Calu3 (cell line): ENCODE measurements at regions not wholly inside any gene's neighbourhood (a gene's known extent, or its start where the extent isn't known, plus 50 kb on each side); places are given as distances from the start of the nearest gene placed in this dataset.

Experiments used
- BruUV-seq: library from RNA; stranded (reverse); fragments of 400-500 nt; replicated peaks from 2 replicates; lab custom pipeline; 2021; lab: Mats Ljungman, UMichigan
- CTCF ChIA-PET: fragments of 300-600 bp; sonication (Branson Sonifier 250); formaldehyde crosslinking; loops from one replicate; lab custom pipeline; 2022; ENCODE audit warnings: antibody characterized with exemption; lab: Charles Lee
- DNase-seq: peaks from one replicate; pipeline ENCODE4 v3.0.0; 2022
- H3K27ac Mint-ChIP-seq: one replicate; pipeline ENCODE4 v1.8.0; 2022; ENCODE audit warnings: mixed read lengths; ENCODE audit not compliant: unreplicated experiment
- H3K27me3 Mint-ChIP-seq: one replicate; pipeline ENCODE4 v1.8.0; 2022; ENCODE audit warnings: mixed read lengths; ENCODE audit not compliant: unreplicated experiment
- H3K36me3 Mint-ChIP-seq: one replicate; pipeline ENCODE4 v1.8.0; 2022; ENCODE audit warnings: mild to moderate bottlenecking, moderate library complexity, mixed read lengths; ENCODE audit not compliant: insufficient read depth, unreplicated experiment
- H3K4me1 Mint-ChIP-seq: one replicate; pipeline ENCODE4 v1.8.0; 2022; ENCODE audit warnings: mild to moderate bottlenecking, low read depth, mixed read lengths; ENCODE audit not compliant: unreplicated experiment
- H3K4me3 Mint-ChIP-seq: one replicate; pipeline ENCODE4 v1.8.0; 2022; ENCODE audit warnings: mild to moderate bottlenecking, low read depth, moderate library complexity, mixed read lengths; ENCODE audit not compliant: unreplicated experiment
- H3K9me3 Mint-ChIP-seq: one replicate; pipeline ENCODE4 v1.8.0; 2022; ENCODE audit warnings: low read depth, mixed read lengths; ENCODE audit not compliant: unreplicated experiment
- intact Hi-C: fragments of 100-400 bp; cut with micrococcal nuclease; formaldehyde crosslinking; loops from one replicate; pipeline ENCODE4 v1.10.0; 2022; ENCODE audit not compliant: unreplicated experiment
- TF ChIP-seq, protein P1 (sequence below): fragments of 200-600 bp; IDR thresholded peaks from one replicate; pipeline ENCODE4 v1.8.0; 2022; ENCODE audit warnings: antibody characterized with exemption; ENCODE audit not compliant: unreplicated experiment

GRCh38 chr6:84447651-84448050, 220.2 kb upstream of the CEP162 start:
- no TSS peak for BruUV-seq
- peaks cover 17% of the 10 kb centered on the region for H3K4me1 Mint-ChIP-seq
- TF ChIP-seq, protein P1, sequence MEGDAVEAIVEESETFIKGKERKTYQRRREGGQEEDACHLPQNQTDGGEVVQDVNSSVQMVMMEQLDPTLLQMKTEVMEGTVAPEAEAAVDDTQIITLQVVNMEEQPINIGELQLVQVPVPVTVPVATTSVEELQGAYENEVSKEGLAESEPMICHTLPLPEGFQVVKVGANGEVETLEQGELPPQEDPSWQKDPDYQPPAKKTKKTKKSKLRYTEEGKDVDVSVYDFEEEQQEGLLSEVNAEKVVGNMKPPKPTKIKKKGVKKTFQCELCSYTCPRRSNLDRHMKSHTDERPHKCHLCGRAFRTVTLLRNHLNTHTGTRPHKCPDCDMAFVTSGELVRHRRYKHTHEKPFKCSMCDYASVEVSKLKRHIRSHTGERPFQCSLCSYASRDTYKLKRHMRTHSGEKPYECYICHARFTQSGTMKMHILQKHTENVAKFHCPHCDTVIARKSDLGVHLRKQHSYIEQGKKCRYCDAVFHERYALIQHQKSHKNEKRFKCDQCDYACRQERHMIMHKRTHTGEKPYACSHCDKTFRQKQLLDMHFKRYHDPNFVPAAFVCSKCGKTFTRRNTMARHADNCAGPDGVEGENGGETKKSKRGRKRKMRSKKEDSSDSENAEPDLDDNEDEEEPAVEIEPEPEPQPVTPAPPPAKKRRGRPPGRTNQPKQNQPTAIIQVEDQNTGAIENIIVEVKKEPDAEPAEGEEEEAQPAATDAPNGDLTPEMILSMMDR = no peak
- H3K27me3 Mint-ChIP-seq = no peaks in the 10 kb centered on the region
- no peak for DNase-seq
- intact Hi-C loops = no loop called here
- no peaks in the 10 kb centered on the region for H3K9me3 Mint-ChIP-seq
- CTCF ChIA-PET = no interaction called here
- no peaks in the 10 kb centered on the region for H3K36me3 Mint-ChIP-seq
- no peak overlapping the region for H3K4me3 Mint-ChIP-seq
- no peak overlapping the region for H3K27ac Mint-ChIP-seq

DNA sequence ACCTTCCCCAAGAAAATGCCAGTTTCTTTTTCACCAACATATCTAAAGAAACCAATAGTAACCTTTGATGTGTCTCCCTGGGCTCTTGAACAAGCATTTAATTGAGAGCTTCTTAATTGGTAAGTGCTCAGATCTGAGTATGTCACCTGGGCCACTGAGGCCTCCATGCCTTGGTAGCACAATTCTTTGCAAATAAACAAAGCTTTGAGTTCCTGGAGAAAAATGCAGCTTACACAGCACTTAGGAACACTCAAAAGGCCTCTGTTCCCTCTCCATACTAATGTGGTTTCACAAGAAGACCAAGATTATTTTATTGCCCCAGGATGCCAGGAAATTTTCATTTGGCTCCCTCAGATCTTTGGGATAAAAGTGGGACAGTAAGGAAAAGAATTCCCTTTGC, 217.6 kb upstream of the CEP162 start:
- BruUV-seq = no TSS peak
- no peak overlapping the region for H3K27ac Mint-ChIP-seq
- CTCF ChIA-PET = interaction anchor here (0.7 to 1.2 kb wide), 2 partner anchors 10 to 124 kb away, joined by 6 to 8 read pairs; no protein-coding TSS in a partner anchor
- intact Hi-C loops = no loop called here
- H3K9me3 Mint-ChIP-seq = no peaks in the 10 kb centered on the region
- H3K36me3 Mint-ChIP-seq = no peaks in the 10 kb centered on the region
- H3K4me1 Mint-ChIP-seq = peaks cover 24% of the 10 kb centered on the region
- TF ChIP-seq, protein P1 = no peak
- DNase-seq = no peak
- no peaks in the 10 kb centered on the region for H3K27me3 Mint-ChIP-seq
- no peak overlapping the region for H3K4me3 Mint-ChIP-seq

- no peaks in the 10 kb centered on the region for H3K9me3 Mint-ChIP-seq
- intact Hi-C loops = no loop called here
- H3K36me3 Mint-ChIP-seq = no peaks in the 10 kb centered on the region
- BruUV-seq = no TSS peak
- CTCF ChIA-PET = no interaction called here
- peaks cover 16% of the 10 kb centered on the region for H3K4me1 Mint-ChIP-seq
- H3K27ac Mint-ChIP-seq = no peak overlapping the region
- TF ChIP-seq, protein P1 = no peak
- H3K4me3 Mint-ChIP-seq = no peak overlapping the region
- H3K27me3 Mint-ChIP-seq = no peaks in the 10 kb centered on the region
- no peak for DNase-seq
Measured at GRCh38 chr6:84442208-84442607, 214.8 kb upstream of the CEP162 start.

- BruUV-seq = no TSS peak
- H3K27me3 Mint-ChIP-seq = no peaks in the 10 kb centered on the region
- no peaks in the 10 kb centered on the region for H3K36me3 Mint-ChIP-seq
- H3K9me3 Mint-ChIP-seq = no peaks in the 10 kb centered on the region
- no peak overlapping the region for H3K4me3 Mint-ChIP-seq
- H3K4me1 Mint-ChIP-seq = peaks cover 16% of the 10 kb centered on the region
- no peak overlapping the region for H3K27ac Mint-ChIP-seq
- intact Hi-C loops = no loop called here
- DNase-seq = no peak
- TF ChIP-seq, protein P1 = no peak
- CTCF ChIA-PET = interaction anchor here (1.3 kb wide), 1 partner anchor 25 kb away, joined by 3 read pairs; no protein-coding TSS in a partner anchor
Measured at GRCh38 chr6:84441456-84441855, 214.0 kb upstream of the CEP162 start.
